OCI-LY1 (cell line): ENCODE measurements at regions not wholly inside any gene's neighbourhood (a gene's known extent, or its start where the extent isn't known, plus 50 kb on each side); places are given as distances from the start of the nearest gene placed in this dataset.

Experiments used
- H2AFZ ChIP-seq: fragments of 200-600 bp; sonication (generic), shearing (Covaris generic); 2 replicates; pipeline ENCODE4 v1.6.0; 2014; ENCODE audit warnings: antibody characterized with exemption, mild to moderate bottlenecking, low read length
- H3F3A ChIP-seq: fragments of 200-600 bp; sonication (generic), shearing (Covaris generic); 2 replicates; pipeline ENCODE4 v1.6.0; 2014; ENCODE audit warnings: mild to moderate bottlenecking, antibody characterized with exemption, low read length, moderate library complexity; ENCODE audit not compliant: insufficient read depth
- H3K27ac ChIP-seq: fragments of 200-600 bp; sonication (generic); 2 replicates; pipeline ENCODE4 v1.5.1; 2014; ENCODE audit warnings: low read length, mixed run types, mild to moderate bottlenecking, low read depth; ENCODE audit not compliant: poor library complexity, severe bottlenecking
- H3K27me3 ChIP-seq: fragments of 200-600 bp; sonication (generic); 2 replicates; pipeline ENCODE4 v1.6.0; 2014; ENCODE audit warnings: antibody characterized with exemption, mild to moderate bottlenecking, low read length, moderate library complexity; ENCODE audit not compliant: insufficient read depth
- H3K36me3 ChIP-seq: fragments of 200-600 bp; sonication (generic); 2 replicates; pipeline ENCODE4 v1.6.1; 2014; ENCODE audit warnings: mild to moderate bottlenecking, antibody characterized with exemption, low read length, moderate library complexity, mixed read lengths; ENCODE audit not compliant: insufficient read depth
- H3K4me1 ChIP-seq: fragments of 200-600 bp; sonication (generic); 2 replicates; pipeline ENCODE4 v1.5.1; 2014; ENCODE audit warnings: mild to moderate bottlenecking, low read length, moderate library complexity; ENCODE audit not compliant: insufficient read depth, severe bottlenecking
- H3K4me2 ChIP-seq: fragments of 200-600 bp; sonication (generic), shearing (Covaris generic); 2 replicates; pipeline ENCODE4 v1.6.1; 2014; ENCODE audit warnings: low read length
- H3K4me3 ChIP-seq: fragments of 200-600 bp; sonication (generic); 2 replicates; pipeline ENCODE4 v1.5.1; 2014; ENCODE audit warnings: low read length, low read depth, mild to moderate bottlenecking, mixed read lengths; ENCODE audit not compliant: poor library complexity, severe bottlenecking
- H3K79me2 ChIP-seq: fragments of 200-600 bp; shearing (Covaris generic); 2 replicates; pipeline ENCODE4 v1.6.1; 2016; ENCODE audit warnings: mixed run types, low read length, mixed read lengths; ENCODE audit not compliant: insufficient read depth
- H3K9ac ChIP-seq: fragments of 200-600 bp; sonication (generic), shearing (Covaris generic); 2 replicates; pipeline ENCODE4 v1.6.1; 2014; ENCODE audit warnings: mild to moderate bottlenecking, low read length, mixed read lengths
- H3K9me2 ChIP-seq: fragments of 200-600 bp; sonication (generic), shearing (Covaris generic); 2 replicates; pipeline ENCODE4 v1.6.1; 2014; ENCODE audit warnings: low read depth, mild to moderate bottlenecking, low read length, mixed read lengths
- H3K9me3 ChIP-seq: fragments of 200-600 bp; shearing (Covaris generic); 2 replicates; pipeline ENCODE4 v1.6.1; 2014; ENCODE audit warnings: low read length, mixed read lengths
- H4K20me1 ChIP-seq: fragments of 200-600 bp; sonication (generic), shearing (Covaris generic); 2 replicates; pipeline ENCODE4 v1.6.0; 2016; ENCODE audit warnings: mild to moderate bottlenecking, low read length; ENCODE audit not compliant: insufficient read depth
- EZH2 ChIP-seq: fragments of 200-600 bp; sonication (generic), shearing (Covaris generic); IDR thresholded peaks from 2 replicates; pipeline ENCODE4 v1.8.0; 2017; ENCODE audit warnings: borderline replicate concordance, mixed run types, mild to moderate bottlenecking, antibody characterized with exemption, low read length, moderate library complexity, mixed read lengths
- TF ChIP-seq, protein P1 (sequence below): fragments of 200-600 bp; sonication (generic), shearing (Covaris generic); IDR thresholded peaks from 2 replicates; pipeline ENCODE4 v1.5.1; 2017; ENCODE audit warnings: mild to moderate bottlenecking, antibody characterized with exemption, low read length, moderate library complexity, mixed read lengths

DNA sequence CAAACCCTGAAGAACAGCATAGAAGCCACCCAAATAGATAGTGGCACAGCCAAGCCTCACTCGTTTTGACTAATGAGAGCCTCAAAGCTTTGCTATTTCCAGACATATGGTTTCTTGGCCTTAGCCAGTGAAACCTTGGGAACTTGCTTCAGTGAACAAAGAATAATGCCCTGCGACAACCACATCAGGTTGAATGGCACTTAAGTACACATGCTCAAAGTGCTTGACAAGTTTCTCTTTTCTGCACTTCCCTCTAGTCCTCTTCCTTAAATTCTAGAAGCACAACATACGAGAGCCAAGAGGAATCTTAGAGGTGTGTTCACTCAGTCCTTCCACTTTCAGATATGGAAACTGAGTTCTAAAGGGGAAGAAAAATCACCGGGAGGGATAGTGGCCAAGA, 258.3 kb downstream of the HAUS1 start:
- Histone ChIP-seq H3K27me3 (no peaks in the 10 kb centered on the region; the same call in 1 of the 2 replicates), H3K4me1 (no peaks in the 10 kb centered on the region), H3K36me3 (no peaks in the 10 kb centered on the region), H3K79me2 (no peaks in the 10 kb centered on the region), H3K9me3 (no peaks in the 10 kb centered on the region), H2AFZ (no peak overlapping the region), H3K9ac (no peak overlapping the region), H3F3A (no peaks in the 10 kb centered on the region), H3K27ac (no peak overlapping the region), H3K4me3 (no peak overlapping the region), H3K9me2 (no peaks in the 10 kb centered on the region), H3K4me2 (no peak overlapping the region), H4K20me1 (no peaks in the 10 kb centered on the region)
- TF ChIP-seq EZH2: no peak

DNA sequence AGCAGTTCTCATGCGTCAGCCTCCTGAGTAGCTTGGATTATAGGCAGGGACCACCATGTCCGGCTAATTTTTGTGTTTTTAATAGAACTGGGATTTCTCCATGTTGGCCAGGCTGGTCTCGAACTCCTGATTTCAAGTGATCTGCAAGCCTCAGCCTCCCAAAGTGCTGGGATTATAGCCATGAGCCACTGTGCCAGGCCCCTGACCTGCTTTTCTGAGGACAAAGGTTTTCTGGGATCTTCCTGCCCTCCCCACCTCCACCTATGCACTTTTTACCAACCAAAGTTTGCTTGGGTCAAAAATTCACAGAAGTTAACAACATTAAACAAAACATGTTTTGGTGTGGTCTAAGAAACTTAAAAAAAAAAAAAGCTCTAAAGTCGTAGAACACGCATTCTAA, 259.9 kb downstream of the HAUS1 start:
- no peaks in the 10 kb centered on the region for H3K36me3 ChIP-seq

DNA sequence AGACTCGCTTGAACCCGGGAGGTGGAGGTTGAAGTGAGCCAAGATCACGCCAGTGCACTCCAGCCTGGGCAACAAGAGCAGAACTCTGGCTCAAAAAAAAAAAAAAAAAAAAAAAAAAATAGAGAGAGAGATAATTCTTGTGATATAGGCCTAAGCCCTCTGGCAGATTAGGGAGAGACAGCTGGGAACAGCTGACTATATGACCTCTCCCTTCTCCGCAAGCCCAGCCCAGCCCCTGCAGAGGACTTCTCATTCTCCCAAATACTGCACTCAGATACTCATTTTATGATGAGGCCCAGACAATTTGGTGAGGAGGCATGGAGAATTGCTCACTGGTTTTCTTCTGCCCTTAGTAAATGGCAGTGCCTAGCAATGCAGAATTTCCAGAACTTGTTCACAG, 262.0 kb downstream of the HAUS1 start:
- Histone ChIP-seq H3K4me1 (no peaks in the 10 kb centered on the region), H3K9me2 (no peaks in the 10 kb centered on the region), H3K9ac (no peak overlapping the region), H3K9me3 (no peaks in the 10 kb centered on the region), H3K36me3 (no peaks in the 10 kb centered on the region; the same call in 1 of the 2 replicates), H3K4me3 (no peak overlapping the region), H3K27ac (no peak overlapping the region), H3K4me2 (no peak overlapping the region), H4K20me1 (no peaks in the 10 kb centered on the region), H2AFZ (no peak overlapping the region), H3K79me2 (no peaks in the 10 kb centered on the region), H3K27me3 (no peaks in the 10 kb centered on the region), H3F3A (no peaks in the 10 kb centered on the region)
- TF ChIP-seq EZH2: no peak
- TF ChIP-seq, protein P1, sequence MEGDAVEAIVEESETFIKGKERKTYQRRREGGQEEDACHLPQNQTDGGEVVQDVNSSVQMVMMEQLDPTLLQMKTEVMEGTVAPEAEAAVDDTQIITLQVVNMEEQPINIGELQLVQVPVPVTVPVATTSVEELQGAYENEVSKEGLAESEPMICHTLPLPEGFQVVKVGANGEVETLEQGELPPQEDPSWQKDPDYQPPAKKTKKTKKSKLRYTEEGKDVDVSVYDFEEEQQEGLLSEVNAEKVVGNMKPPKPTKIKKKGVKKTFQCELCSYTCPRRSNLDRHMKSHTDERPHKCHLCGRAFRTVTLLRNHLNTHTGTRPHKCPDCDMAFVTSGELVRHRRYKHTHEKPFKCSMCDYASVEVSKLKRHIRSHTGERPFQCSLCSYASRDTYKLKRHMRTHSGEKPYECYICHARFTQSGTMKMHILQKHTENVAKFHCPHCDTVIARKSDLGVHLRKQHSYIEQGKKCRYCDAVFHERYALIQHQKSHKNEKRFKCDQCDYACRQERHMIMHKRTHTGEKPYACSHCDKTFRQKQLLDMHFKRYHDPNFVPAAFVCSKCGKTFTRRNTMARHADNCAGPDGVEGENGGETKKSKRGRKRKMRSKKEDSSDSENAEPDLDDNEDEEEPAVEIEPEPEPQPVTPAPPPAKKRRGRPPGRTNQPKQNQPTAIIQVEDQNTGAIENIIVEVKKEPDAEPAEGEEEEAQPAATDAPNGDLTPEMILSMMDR: no peak

More for the DNA sequence above, 259.9 kb downstream of the HAUS1 start:
- Histone ChIP-seq H3K9me3 (no peaks in the 10 kb centered on the region), H3K9me2 (no peaks in the 10 kb centered on the region), H2AFZ (no peak overlapping the region), H3K4me1 (no peaks in the 10 kb centered on the region), H4K20me1 (no peaks in the 10 kb centered on the region), H3K4me2 (no peak overlapping the region), H3F3A (no peaks in the 10 kb centered on the region), H3K9ac (no peak overlapping the region), H3K27ac (no peak overlapping the region), H3K27me3 (no peaks in the 10 kb centered on the region; the same call in 1 of the 2 replicates), H3K4me3 (no peak overlapping the region), H3K79me2 (no peaks in the 10 kb centered on the region)
- no peak for TF ChIP-seq EZH2
- TF ChIP-seq, protein P1: no peak

DNA sequence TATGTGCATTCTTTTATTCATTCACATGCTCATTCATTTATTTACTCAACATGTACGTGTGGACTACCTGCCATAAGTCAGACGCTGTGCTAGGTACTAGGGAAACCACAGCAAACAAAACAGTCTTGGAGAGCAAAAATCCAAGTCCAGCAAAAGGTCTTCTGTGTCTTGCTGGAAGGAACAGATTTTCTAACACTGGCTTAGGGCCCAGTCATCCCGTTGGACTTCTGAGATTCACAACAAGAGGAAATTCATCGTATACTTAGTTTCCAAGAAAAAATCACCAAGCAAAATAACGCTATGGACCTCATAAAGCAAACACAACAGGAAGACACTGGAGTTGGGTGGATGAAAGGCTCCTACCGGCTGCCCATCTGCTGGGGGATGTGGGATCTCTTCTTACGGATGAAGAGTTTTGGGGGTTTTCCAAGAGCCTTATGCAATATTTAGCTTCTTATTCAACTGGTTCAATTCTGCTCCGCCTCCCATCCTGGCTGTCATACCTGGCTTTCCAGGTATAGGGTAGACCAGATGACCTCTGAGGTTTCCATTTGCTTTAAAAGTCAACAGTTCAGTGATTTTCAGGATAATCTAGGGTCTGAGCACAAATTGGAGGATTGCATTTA, 262.7 kb downstream of the HAUS1 start:
- Histone ChIP-seq H4K20me1 (no peaks in the 10 kb centered on the region), H3K9me3 (no peaks in the 10 kb centered on the region), H3K36me3 (no peaks in the 10 kb centered on the region; the same call in 1 of the 2 replicates), H3K27me3 (no peaks in the 10 kb centered on the region), H3F3A (no peaks in the 10 kb centered on the region), H3K4me1 (no peaks in the 10 kb centered on the region), H2AFZ (no peak overlapping the region), H3K79me2 (no peaks in the 10 kb centered on the region), H3K9me2 (no peaks in the 10 kb centered on the region), H3K4me3 (no peak overlapping the region), H3K9ac (no peak overlapping the region), H3K4me2 (no peak overlapping the region), H3K27ac (no peak overlapping the region)
- TF ChIP-seq, protein P1: no peak
